ENCODE measurements at regions not wholly inside any gene's neighbourhood (a gene's known extent, or its start where the extent isn't known, plus 50 kb on each side); places are given as distances from the start of the nearest gene placed in this dataset.

DNA sequence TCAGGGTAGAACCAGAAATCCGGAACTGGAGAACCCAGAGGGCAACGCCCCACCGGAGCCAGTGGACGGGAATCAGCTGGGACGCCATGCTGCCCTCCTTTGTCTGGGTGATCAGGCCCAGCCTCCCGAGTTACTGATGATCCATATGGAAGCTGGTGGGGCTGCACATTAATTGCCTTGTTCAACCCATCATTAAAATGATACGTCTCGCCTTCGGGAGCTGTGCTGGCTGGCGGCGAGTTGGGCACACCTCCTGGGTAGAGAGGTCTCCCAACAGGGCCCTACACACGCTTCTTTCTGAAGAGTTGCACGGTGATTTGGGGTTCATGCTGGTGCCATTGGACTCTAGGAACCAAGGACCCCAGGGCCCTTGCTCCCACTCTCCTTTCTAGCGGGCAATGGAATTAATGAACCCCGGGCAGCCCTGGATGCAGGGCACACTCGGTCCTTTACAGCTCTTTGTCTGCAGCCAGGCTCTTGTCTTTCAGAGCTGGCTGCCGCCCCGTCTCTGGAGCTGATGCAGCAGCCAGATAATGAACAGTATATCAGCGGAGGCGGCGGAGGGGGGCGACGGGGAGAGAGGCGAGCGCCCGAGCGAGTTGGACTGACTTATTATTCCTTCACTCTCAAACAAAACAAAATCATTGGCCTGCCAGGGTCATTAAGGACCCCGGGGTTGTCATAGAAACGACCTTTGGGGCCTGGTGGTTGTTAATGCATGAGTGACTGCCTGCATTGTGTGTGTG is 412.2 kb upstream of the ZMIZ1 start:
- TF ChIP-seq, protein P1, sequence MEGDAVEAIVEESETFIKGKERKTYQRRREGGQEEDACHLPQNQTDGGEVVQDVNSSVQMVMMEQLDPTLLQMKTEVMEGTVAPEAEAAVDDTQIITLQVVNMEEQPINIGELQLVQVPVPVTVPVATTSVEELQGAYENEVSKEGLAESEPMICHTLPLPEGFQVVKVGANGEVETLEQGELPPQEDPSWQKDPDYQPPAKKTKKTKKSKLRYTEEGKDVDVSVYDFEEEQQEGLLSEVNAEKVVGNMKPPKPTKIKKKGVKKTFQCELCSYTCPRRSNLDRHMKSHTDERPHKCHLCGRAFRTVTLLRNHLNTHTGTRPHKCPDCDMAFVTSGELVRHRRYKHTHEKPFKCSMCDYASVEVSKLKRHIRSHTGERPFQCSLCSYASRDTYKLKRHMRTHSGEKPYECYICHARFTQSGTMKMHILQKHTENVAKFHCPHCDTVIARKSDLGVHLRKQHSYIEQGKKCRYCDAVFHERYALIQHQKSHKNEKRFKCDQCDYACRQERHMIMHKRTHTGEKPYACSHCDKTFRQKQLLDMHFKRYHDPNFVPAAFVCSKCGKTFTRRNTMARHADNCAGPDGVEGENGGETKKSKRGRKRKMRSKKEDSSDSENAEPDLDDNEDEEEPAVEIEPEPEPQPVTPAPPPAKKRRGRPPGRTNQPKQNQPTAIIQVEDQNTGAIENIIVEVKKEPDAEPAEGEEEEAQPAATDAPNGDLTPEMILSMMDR (IDR thresholded peaks at IDR 0.05), result no peak
- TF ChIP-seq EP300 (IDR thresholded peaks at IDR 0.05) (no peak), POLR2A (IDR thresholded peaks at IDR 0.05) (no peak)

All from suprapubic skin (tissue), 3 donors.